HUES6 (cell line): ENCODE measurements at regions not wholly inside any gene's neighbourhood (a gene's known extent, or its start where the extent isn't known, plus 50 kb on each side); places are given as distances from the start of the nearest gene placed in this dataset.

ENCODE experiments used
- H3K27ac ChIP-seq: 2 replicates; pipeline ENCODE4 v1.7.0; 2013; ENCODE audit warnings: low read depth, mild to moderate bottlenecking, low read length, inconsistent platforms
- H3K27me3 ChIP-seq: 2 replicates; pipeline ENCODE4 v1.6.1; 2013; ENCODE audit warnings: low read length; ENCODE audit not compliant: control insufficient read depth, insufficient read depth
- H3K36me3 ChIP-seq: 2 replicates; pipeline ENCODE4 v1.6.1; 2013; ENCODE audit warnings: low read length; ENCODE audit not compliant: control insufficient read depth, insufficient read depth
- H3K4me1 ChIP-seq: 2 replicates; pipeline ENCODE4 v1.6.1; 2013; ENCODE audit warnings: low read length; ENCODE audit not compliant: control insufficient read depth, insufficient read depth
- H3K4me3 ChIP-seq: 2 replicates; pipeline ENCODE4 v1.5.1; 2013; ENCODE audit warnings: low read depth, low read length
- H3K9ac ChIP-seq: one replicate; pipeline ENCODE4 v1.6.1; 2013; ENCODE audit warnings: mild to moderate bottlenecking, low read length
- H3K9me3 ChIP-seq: 2 replicates; pipeline ENCODE4 v1.6.1; 2013; ENCODE audit warnings: low read depth, low read length; ENCODE audit not compliant: control insufficient read depth, insufficient read depth

DNA sequence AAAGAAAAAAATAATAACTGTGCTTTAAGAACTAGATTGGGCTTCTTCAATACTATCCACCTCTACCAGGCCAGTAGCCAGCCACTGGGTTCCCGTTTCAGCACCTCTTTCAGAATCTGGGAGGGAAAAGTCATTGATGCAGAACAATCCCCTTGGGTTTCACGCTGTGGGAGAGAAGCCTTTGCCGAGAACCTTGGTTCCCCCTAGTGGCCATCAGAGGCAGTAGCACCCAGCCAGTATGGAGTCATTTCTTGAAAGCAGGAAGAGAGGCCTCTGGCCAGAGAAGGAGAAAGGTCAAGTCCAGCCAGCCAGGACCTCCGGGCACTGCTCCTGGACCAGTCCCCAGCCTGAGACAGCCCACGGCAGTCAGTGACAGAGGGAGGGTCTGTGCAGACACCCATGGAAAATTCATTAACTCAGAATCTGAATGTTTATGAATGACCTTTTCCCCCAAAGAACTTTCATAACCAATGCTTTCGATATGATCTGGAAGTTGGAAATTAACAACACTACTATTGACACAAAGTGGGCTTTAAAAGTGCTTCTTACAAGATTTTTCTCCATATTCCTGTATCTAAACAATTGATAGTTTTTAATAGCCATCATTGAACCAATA lies 51.2 kb upstream of the CDH5 start:
- Histone ChIP-seq H3K27me3 (0 out of 2 replicates have a peak, but pooled peaks cover 2% of the 10 kb centered on the region), H3K4me1 (no peaks in the 10 kb centered on the region), H3K9ac (no peak overlapping the region), H3K4me3 (no peak overlapping the region), H3K36me3 (no peaks in the 10 kb centered on the region), H3K9me3 (no peaks in the 10 kb centered on the region), H3K27ac (no peak overlapping the region)

GRCh38 chr16:66311306-66311705 lies 55.2 kb upstream of the CDH5 start:
- H3K9me3 ChIP-seq = no peaks in the 10 kb centered on the region
- peaks cover 7% of the 10 kb centered on the region; the same call in 1 of the 2 replicates for H3K27me3 ChIP-seq
- no peaks in the 10 kb centered on the region for H3K36me3 ChIP-seq
- no peak overlapping the region for H3K27ac ChIP-seq
- no peaks in the 10 kb centered on the region for H3K4me1 ChIP-seq
- no peak overlapping the region for H3K9ac ChIP-seq
- no peak overlapping the region for H3K4me3 ChIP-seq

DNA sequence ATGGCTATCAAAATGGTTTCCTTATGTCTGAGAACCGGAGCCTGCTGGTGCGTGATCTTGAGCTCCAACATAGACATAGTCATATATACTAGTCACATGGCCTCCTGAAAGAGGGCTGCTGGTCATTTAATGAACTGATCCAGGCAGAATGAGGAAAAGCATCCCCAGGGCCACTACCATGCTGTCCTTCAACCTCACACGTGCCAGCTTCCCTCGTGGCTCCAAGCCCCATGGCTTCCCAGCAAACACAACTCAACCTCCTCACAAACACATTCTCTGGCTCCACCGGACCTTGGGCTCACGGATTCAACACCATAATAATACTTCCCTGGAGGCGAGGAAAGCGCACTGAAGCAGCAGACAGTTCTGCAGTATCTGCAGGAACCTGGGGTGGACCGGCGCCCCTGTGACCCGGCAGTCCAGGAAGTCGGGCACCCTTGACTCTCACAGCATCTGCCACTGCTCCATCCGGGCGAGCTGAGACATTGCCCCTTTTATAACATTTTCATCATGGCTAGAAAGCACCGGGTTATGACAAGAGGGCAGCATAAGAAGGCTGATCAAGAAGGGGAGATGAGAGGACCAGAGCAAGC lies 57.2 kb upstream of the CDH5 start:
- Histone ChIP-seq H3K4me1 (no peaks in the 10 kb centered on the region), H3K36me3 (no peaks in the 10 kb centered on the region), H3K9me3 (no peaks in the 10 kb centered on the region), H3K27me3 (peaks cover 11% of the 10 kb centered on the region; the same call in 1 of the 2 replicates), H3K27ac (no peak overlapping the region), H3K4me3 (no peak overlapping the region), H3K9ac (no peak overlapping the region)

GRCh38 chr16:66308096-66308495 lies 58.4 kb upstream of the CDH5 start:
- H3K4me3 ChIP-seq = no peak overlapping the region
- H3K27ac ChIP-seq = no peak overlapping the region
- no peaks in the 10 kb centered on the region for H3K4me1 ChIP-seq
- H3K36me3 ChIP-seq = no peaks in the 10 kb centered on the region
- H3K27me3 ChIP-seq = peaks cover 16% of the 10 kb centered on the region
- no peaks in the 10 kb centered on the region for H3K9me3 ChIP-seq
- no peak overlapping the region for H3K9ac ChIP-seq

DNA sequence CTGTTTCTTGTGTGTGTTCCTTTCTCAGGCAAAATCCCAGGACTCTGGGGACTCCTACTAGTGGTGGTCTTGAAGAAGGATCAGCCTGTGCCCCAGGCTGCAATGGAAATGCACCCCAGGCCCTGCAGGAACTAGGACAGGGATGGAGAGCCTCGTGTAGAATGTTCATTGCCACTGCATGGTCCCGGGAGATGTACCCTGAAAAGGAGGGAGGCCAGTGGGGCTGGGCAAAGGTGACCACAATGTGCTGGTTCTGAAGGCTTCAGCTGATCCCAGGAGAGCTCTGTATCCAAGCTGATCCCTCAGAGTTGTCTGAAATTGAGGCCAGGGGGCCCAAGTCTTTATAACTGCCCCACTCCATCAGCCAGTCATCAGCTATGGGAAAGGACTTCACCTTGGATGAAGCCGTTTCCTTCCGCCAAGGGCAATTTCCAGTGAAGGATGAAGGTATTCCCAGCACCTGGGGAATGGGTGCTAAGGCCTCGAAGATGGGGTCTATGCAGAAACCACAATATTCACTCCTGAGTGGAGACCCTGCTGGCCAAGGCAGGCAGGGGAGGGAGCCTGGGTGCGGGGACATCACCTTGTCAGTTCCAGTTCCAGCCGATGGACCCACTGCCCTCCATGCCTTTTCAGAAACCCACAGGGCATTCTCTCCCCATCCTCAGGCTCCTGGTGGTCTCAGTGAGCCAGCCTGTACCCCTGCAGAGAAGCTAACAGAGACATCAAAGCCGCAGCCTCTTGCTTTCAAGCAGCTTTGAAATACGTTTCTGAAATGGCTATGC lies 59.9 kb upstream of the CDH5 start:
- H3K9me3 ChIP-seq = no peaks in the 10 kb centered on the region
- H3K27ac ChIP-seq = no peak overlapping the region
- peaks cover 16% of the 10 kb centered on the region for H3K27me3 ChIP-seq
- no peaks in the 10 kb centered on the region for H3K4me1 ChIP-seq
- H3K36me3 ChIP-seq = no peaks in the 10 kb centered on the region
- H3K9ac ChIP-seq = no peak overlapping the region
- no peak overlapping the region for H3K4me3 ChIP-seq

- no peak overlapping the region for H3K4me3 ChIP-seq
- no peaks in the 10 kb centered on the region for H3K4me1 ChIP-seq
- no peaks in the 10 kb centered on the region for H3K9me3 ChIP-seq
- H3K9ac ChIP-seq = no peak overlapping the region
- no peaks in the 10 kb centered on the region for H3K36me3 ChIP-seq
- no peak overlapping the region for H3K27ac ChIP-seq
- H3K27me3 ChIP-seq = peaks cover 14% of the 10 kb centered on the region
Observed at GRCh38 chr16:66304961-66305360, 61.5 kb upstream of the CDH5 start.

DNA sequence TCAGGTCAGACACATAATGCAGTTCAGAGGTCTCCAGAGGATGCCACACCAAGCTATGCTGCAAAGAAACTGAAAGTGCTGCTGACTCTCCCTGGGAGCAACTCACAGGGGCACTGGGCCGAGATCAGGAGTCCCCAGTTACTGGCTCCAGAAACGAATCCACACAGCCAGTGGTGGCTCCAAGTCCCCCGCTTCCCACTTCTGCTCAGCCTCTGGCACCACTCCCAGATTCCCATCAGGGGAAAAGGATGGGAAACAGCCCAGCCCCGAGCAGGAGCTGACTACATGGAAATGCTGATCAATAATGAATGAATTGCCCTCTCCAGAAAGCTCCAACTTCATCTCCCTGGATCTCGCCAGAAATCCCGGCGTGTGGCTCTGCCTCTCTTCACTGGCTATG lies 62.3 kb upstream of the CDH5 start:
- H3K27me3 ChIP-seq = peaks cover 14% of the 10 kb centered on the region
- H3K36me3 ChIP-seq = no peaks in the 10 kb centered on the region
- H3K4me1 ChIP-seq = no peaks in the 10 kb centered on the region
- no peak overlapping the region for H3K27ac ChIP-seq
- H3K4me3 ChIP-seq = no peak overlapping the region
- no peak overlapping the region for H3K9ac ChIP-seq
- no peaks in the 10 kb centered on the region for H3K9me3 ChIP-seq

DNA sequence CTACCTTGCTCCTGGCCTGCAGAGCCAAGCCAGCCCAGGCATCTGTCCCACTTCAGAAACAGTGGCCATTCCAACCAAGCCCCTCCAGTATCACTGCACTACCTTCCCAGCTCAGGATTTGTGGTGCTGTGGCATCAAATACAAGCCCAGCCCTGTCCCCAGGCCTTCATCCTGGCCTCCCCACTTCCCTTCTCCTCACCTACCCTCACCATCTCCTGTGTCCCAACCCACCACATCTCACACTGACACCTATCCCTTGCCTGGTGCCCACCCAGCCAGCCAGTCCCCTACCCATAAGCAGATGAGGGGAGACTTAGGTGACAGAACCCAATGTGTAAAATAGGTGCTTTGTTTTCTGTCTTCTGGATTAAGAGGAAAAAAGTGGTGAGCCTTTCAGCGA lies 66.0 kb upstream of the CDH5 start:
- Histone ChIP-seq H3K4me1 (no peaks in the 10 kb centered on the region), H3K9ac (no peak overlapping the region), H3K36me3 (no peaks in the 10 kb centered on the region), H3K9me3 (no peaks in the 10 kb centered on the region), H3K27me3 (peaks cover 8% of the 10 kb centered on the region), H3K27ac (no peak overlapping the region), H3K4me3 (no peak overlapping the region)

GRCh38 chr16:66300037-66300436 lies 66.5 kb upstream of the CDH5 start:
- H3K9me3 ChIP-seq = no peaks in the 10 kb centered on the region
- no peaks in the 10 kb centered on the region for H3K4me1 ChIP-seq
- no peak overlapping the region for H3K9ac ChIP-seq
- H3K4me3 ChIP-seq = no peak overlapping the region
- H3K27ac ChIP-seq = no peak overlapping the region
- peaks cover 8% of the 10 kb centered on the region for H3K27me3 ChIP-seq
- H3K36me3 ChIP-seq = no peaks in the 10 kb centered on the region

DNA sequence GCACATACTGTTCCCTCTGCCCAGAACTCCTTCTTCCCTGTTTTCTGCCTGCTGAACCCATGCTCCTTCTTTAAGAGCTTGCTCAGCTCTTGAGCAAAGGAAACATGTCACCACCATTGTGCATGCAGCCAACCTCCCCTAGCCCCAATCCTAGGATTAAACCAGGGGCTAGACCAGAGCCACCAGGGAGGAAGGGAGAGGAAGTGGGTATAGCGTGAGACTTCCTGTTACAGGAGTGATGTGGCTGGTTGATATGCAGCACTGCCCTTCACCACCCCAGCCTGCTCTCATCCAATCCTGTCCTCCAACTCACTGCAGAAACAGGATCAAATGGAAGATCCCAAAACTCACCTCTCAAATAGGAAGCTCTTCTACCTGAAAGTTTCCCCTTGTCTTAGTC lies 67.1 kb upstream of the CDH5 start:
- no peak overlapping the region for H3K27ac ChIP-seq
- H3K9me3 ChIP-seq = no peaks in the 10 kb centered on the region
- no peak overlapping the region for H3K4me3 ChIP-seq
- H3K36me3 ChIP-seq = no peaks in the 10 kb centered on the region
- no peak overlapping the region for H3K9ac ChIP-seq
- H3K27me3 ChIP-seq = peaks cover 5% of the 10 kb centered on the region
- H3K4me1 ChIP-seq = no peaks in the 10 kb centered on the region

- Histone ChIP-seq H3K36me3 (no peaks in the 10 kb centered on the region), H3K27me3 (peaks cover 7% of the 10 kb centered on the region), H3K27ac (no peak overlapping the region), H3K9ac (no peak overlapping the region), H3K4me1 (no peaks in the 10 kb centered on the region), H3K9me3 (no peaks in the 10 kb centered on the region), H3K4me3 (no peak overlapping the region)
Observed at GRCh38 chr16:66298571-66299120, 67.8 kb upstream of the CDH5 start.
